ENCODE measurements at regions not wholly inside any gene's neighbourhood (a gene's known extent, or its start where the extent isn't known, plus 50 kb on each side); places are given as distances from the start of the nearest gene placed in this dataset.

- TF ChIP-seq CHD7 (IDR thresholded peaks at IDR 0.05; ENCODE audit: insufficient replicate concordance, low read length) (no peak), SIRT6 (IDR thresholded peaks at IDR 0.05; ENCODE audit: low read length) (no peak), USF2 (IDR thresholded peaks at IDR 0.05; ENCODE audit: low read length) (no peak), CHD2 (IDR thresholded peaks at IDR 0.05; ENCODE audit: low read length) (no peak), JUN (IDR thresholded peaks at IDR 0.05; ENCODE audit: low read depth, low read length) (no peak), CBX8 (IDR thresholded peaks at IDR 0.05; ENCODE audit: borderline replicate concordance, low read depth, low read length) (no peak), CBX5 (IDR thresholded peaks at IDR 0.05; ENCODE audit: low read depth, low read length) (no peak), SIN3A (conservative IDR thresholded peaks at IDR 0.05 in 1 of 2, IDR thresholded peaks at IDR 0.05 in 1 of 2; ENCODE audit: low read depth in 1 of 2, low read length in 2 of 2) (no peak)
These were observed 519.3 kb downstream of the ISL1 start (continued) for GRCh38 chr5:51902512-51902911.
